K562 (cell line): ENCODE measurements at regions not wholly inside any gene's neighbourhood (a gene's known extent, or its start where the extent isn't known, plus 50 kb on each side); places are given as distances from the start of the nearest gene placed in this dataset.

Experiments used
- ELF4 ChIP-seq: fragments of 450-650 bp; formaldehyde crosslinking; IDR thresholded peaks from 2 replicates; pipeline ENCODE4 v1.4.0; 2022; ENCODE audit warnings: missing genetic modification characterization
- ETV6 ChIP-seq, 3 experiments: fragments of 150-350 bp in 1 of 3; sonication (generic) in 1 of 3; formaldehyde crosslinking in 1 of 3; IDR thresholded peaks; 2 replicates each; pipeline versions ENCODE4 v1.6.1 to v1.8.0; 2014 to 2022; ENCODE audit warnings: borderline replicate concordance in 2 of 3, low read depth in 2 of 3, antibody characterized with exemption in 1 of 3, low read length in 1 of 3, mild to moderate bottlenecking in 1 of 3, missing genetic modification reagents in 1 of 3
- FOXK2 ChIP-seq, 2 experiments: fragments of 450-650 bp; IDR thresholded peaks in 1 of 2; conservative IDR thresholded peaks in 1 of 2; 2 replicates each; pipeline ENCODE4 v1.6.1; 2016; ENCODE audit warnings: low read depth in 2 of 2, mild to moderate bottlenecking in 1 of 2
- GABPB1 ChIP-seq: sonication (generic); formaldehyde crosslinking; IDR thresholded peaks from 2 replicates; pipeline ENCODE4 v1.8.0; 2022; ENCODE audit warnings: mild to moderate bottlenecking, missing genetic modification reagents
- MIER1 ChIP-seq: fragments of 450-650 bp; IDR thresholded peaks from 2 replicates; pipeline ENCODE4 v1.6.1; 2016; ENCODE audit warnings: antibody characterized with exemption, mild to moderate bottlenecking, low read depth
- RFX1 ChIP-seq: fragments of 450-650 bp; IDR thresholded peaks from 2 replicates; pipeline ENCODE4 v1.6.1; 2016; ENCODE audit warnings: mild to moderate bottlenecking, moderate library complexity
- TEAD4 ChIP-seq, 2 experiments: sonication (generic) in 1 of 2; formaldehyde crosslinking in 1 of 2; IDR thresholded peaks; 2 replicates each; pipeline versions ENCODE4 v1.6.1 to v1.8.0; 2012 to 2022; ENCODE audit warnings: borderline replicate concordance in 1 of 2, inconsistent platforms in 1 of 2, low read length in 1 of 2, mild to moderate bottlenecking in 1 of 2, missing genetic modification reagents in 1 of 2
- ZNF830 ChIP-seq: fragments of 250-450 bp; sonication (Bioruptor Pico); IDR thresholded peaks from 2 replicates; pipeline ENCODE4 v1.5.0; 2021; ENCODE audit warnings: mild to moderate bottlenecking
- ZZZ3 ChIP-seq: fragments of 450-650 bp; IDR thresholded peaks from 2 replicates; pipeline ENCODE4 v1.6.1; 2016; ENCODE audit warnings: antibody characterized with exemption, mild to moderate bottlenecking, moderate library complexity
- TF ChIP-seq, protein P1 (sequence below), 3 experiments: IDR thresholded peaks in 2 of 3; conservative IDR thresholded peaks in 1 of 3; 2 replicates each; pipeline ENCODE4 v1.5.1; 2011 to 2012; ENCODE audit warnings: low read length in 3 of 3, mild to moderate bottlenecking in 3 of 3, control low read depth in 2 of 3, improper control_type of control experiment in 1 of 3, inconsistent platforms in 1 of 3, low read depth in 1 of 3, mixed read lengths in 1 of 3, moderate library complexity in 1 of 3; ENCODE audit not compliant: insufficient read depth in 2 of 3
- TF ChIP-seq, protein P2 (sequence below): sonication (generic); formaldehyde crosslinking; IDR thresholded peaks from 2 replicates; pipeline ENCODE4 v1.8.0; 2022; ENCODE audit warnings: mild to moderate bottlenecking, missing genetic modification reagents

DNA sequence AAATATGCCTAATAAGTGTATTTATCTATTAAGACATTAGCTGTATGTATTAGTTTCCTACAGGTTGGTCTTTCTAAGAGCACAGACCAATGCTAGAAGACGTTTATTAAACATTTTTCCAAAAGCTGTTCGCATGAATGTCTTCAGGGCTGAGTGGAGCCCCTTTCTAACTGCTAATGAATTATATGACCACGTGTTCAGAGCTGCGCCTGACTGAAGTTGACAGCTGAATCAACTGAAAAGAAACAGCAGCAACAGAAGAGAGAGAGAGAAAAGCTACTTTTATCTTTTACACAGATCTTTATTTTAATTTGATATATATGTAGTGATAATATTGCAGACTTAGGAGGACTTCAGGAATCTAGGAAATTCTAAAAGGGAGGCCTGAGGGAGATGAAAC is 75.2 kb upstream of the ARID1B start:
- TF ChIP-seq MIER1: no peak
- no peak for TF ChIP-seq GABPB1 (CRISPR knock-in tag)
- TF ChIP-seq, protein P1, sequence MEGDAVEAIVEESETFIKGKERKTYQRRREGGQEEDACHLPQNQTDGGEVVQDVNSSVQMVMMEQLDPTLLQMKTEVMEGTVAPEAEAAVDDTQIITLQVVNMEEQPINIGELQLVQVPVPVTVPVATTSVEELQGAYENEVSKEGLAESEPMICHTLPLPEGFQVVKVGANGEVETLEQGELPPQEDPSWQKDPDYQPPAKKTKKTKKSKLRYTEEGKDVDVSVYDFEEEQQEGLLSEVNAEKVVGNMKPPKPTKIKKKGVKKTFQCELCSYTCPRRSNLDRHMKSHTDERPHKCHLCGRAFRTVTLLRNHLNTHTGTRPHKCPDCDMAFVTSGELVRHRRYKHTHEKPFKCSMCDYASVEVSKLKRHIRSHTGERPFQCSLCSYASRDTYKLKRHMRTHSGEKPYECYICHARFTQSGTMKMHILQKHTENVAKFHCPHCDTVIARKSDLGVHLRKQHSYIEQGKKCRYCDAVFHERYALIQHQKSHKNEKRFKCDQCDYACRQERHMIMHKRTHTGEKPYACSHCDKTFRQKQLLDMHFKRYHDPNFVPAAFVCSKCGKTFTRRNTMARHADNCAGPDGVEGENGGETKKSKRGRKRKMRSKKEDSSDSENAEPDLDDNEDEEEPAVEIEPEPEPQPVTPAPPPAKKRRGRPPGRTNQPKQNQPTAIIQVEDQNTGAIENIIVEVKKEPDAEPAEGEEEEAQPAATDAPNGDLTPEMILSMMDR (IDR thresholded peaks at IDR 0.05 in 2 of 3, conservative IDR thresholded peaks at IDR 0.05 in 1 of 3; ENCODE audit: insufficient read depth in 2 of 3, low read depth in 1 of 3, low read length in 3 of 3): no peak
- no peak for TF ChIP-seq ZNF830
- no peak for TF ChIP-seq FOXK2 (conservative IDR thresholded peaks at IDR 0.05 in 1 of 2, IDR thresholded peaks at IDR 0.05 in 1 of 2; ENCODE audit: low read depth in 2 of 2)
- TF ChIP-seq ZZZ3: no peak
- no peak for TF ChIP-seq ELF4
- TF ChIP-seq, protein P2, sequence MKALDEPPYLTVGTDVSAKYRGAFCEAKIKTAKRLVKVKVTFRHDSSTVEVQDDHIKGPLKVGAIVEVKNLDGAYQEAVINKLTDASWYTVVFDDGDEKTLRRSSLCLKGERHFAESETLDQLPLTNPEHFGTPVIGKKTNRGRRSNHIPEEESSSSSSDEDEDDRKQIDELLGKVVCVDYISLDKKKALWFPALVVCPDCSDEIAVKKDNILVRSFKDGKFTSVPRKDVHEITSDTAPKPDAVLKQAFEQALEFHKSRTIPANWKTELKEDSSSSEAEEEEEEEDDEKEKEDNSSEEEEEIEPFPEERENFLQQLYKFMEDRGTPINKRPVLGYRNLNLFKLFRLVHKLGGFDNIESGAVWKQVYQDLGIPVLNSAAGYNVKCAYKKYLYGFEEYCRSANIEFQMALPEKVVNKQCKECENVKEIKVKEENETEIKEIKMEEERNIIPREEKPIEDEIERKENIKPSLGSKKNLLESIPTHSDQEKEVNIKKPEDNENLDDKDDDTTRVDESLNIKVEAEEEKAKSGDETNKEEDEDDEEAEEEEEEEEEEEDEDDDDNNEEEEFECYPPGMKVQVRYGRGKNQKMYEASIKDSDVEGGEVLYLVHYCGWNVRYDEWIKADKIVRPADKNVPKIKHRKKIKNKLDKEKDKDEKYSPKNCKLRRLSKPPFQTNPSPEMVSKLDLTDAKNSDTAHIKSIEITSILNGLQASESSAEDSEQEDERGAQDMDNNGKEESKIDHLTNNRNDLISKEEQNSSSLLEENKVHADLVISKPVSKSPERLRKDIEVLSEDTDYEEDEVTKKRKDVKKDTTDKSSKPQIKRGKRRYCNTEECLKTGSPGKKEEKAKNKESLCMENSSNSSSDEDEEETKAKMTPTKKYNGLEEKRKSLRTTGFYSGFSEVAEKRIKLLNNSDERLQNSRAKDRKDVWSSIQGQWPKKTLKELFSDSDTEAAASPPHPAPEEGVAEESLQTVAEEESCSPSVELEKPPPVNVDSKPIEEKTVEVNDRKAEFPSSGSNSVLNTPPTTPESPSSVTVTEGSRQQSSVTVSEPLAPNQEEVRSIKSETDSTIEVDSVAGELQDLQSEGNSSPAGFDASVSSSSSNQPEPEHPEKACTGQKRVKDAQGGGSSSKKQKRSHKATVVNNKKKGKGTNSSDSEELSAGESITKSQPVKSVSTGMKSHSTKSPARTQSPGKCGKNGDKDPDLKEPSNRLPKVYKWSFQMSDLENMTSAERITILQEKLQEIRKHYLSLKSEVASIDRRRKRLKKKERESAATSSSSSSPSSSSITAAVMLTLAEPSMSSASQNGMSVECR: no peak
- TF ChIP-seq TEAD4 (IDR thresholded peaks at IDR 0.05; ENCODE audit: low read length): no peak
- TF ChIP-seq TEAD4 (CRISPR knock-in tag; IDR thresholded peaks at IDR 0.05; ENCODE audit: borderline replicate concordance): no peak
- no peak for TF ChIP-seq RFX1
- TF ChIP-seq ETV6 (IDR thresholded peaks at IDR 0.05; ENCODE audit: borderline replicate concordance in 1 of 2, low read depth in 2 of 2, low read length in 1 of 2): no peak
- TF ChIP-seq ETV6 (CRISPR knock-in tag; IDR thresholded peaks at IDR 0.05; ENCODE audit: borderline replicate concordance): no peak
